K562 (cell line): ENCODE measurements at regions not wholly inside any gene's neighbourhood (a gene's known extent, or its start where the extent isn't known, plus 50 kb on each side); places are given as distances from the start of the nearest gene placed in this dataset.

Experiments used
- CTCF ChIP-seq, 3 experiments: IDR thresholded peaks in 2 of 3; conservative IDR thresholded peaks in 1 of 3; 2 replicates each; pipeline ENCODE4 v1.5.1; 2011 to 2012; ENCODE audit warnings: low read length in 3 of 3, mild to moderate bottlenecking in 3 of 3, control low read depth in 2 of 3, improper control_type of control experiment in 1 of 3, inconsistent platforms in 1 of 3, low read depth in 1 of 3, mixed read lengths in 1 of 3, moderate library complexity in 1 of 3; ENCODE audit not compliant: insufficient read depth in 2 of 3
- E2F1 ChIP-seq: sonication (generic); formaldehyde crosslinking; IDR thresholded peaks from 2 replicates; pipeline ENCODE4 v1.8.1; 2023; ENCODE audit warnings: mild to moderate bottlenecking, missing genetic modification reagents, moderate library complexity
- FIP1L1 ChIP-seq: fragments of 200-400 bp; formaldehyde crosslinking; IDR thresholded peaks from 2 replicates; pipeline ENCODE4 v1.6.1; 2018; ENCODE audit warnings: mild to moderate bottlenecking, low read depth, low read length; ENCODE audit not compliant: poor library complexity, severe bottlenecking
- GABPA ChIP-seq: fragments of 200-800 bp; sonication (Bioruptor generic); conservative IDR thresholded peaks from 2 replicates; pipeline ENCODE4 v1.6.1; 2016; ENCODE audit warnings: low read depth, missing genetic modification characterization, missing compliant biosample characterization
- POLR2AphosphoS5 ChIP-seq: IDR thresholded peaks from 2 replicates; pipeline ENCODE4 v1.6.1; 2011; ENCODE audit warnings: mild to moderate bottlenecking, low read depth, low read length, moderate library complexity; ENCODE audit not compliant: control insufficient read depth, insufficient read depth
- ZMIZ1 ChIP-seq, 2 experiments: fragments of 150-350 bp in 1 of 2; IDR thresholded peaks; 2 replicates each; pipeline ENCODE4 v1.6.1; 2012 to 2016; ENCODE audit warnings: low read depth in 2 of 2, low read length in 2 of 2, mild to moderate bottlenecking in 1 of 2, moderate library complexity in 1 of 2
- ZNF77 ChIP-seq: fragments of 250-450 bp; sonication (Bioruptor Pico); IDR thresholded peaks from 2 replicates; pipeline ENCODE4 v1.5.0; 2020

- TF ChIP-seq ZNF77 (CRISPR knock-in tag) (no peak), FIP1L1 (no peak), ZMIZ1 (IDR thresholded peaks at IDR 0.05; ENCODE audit: low read depth in 2 of 2, low read length in 2 of 2) (no peak), GABPA (tag) (no peak), CTCF (IDR thresholded peaks at IDR 0.05 in 2 of 3, conservative IDR thresholded peaks at IDR 0.05 in 1 of 3; ENCODE audit: insufficient read depth in 2 of 3, low read depth in 1 of 3, low read length in 3 of 3) (no peak), POLR2AphosphoS5 (no peak), E2F1 (CRISPR knock-in tag) (no peak)
Observed at GRCh38 chr5:9876451-9876850, 246.3 kb upstream of the TAS2R1 start.
